Suprapubic skin (tissue), 4 donors: ENCODE measurements at regions not wholly inside any gene's neighbourhood (a gene's known extent, or its start where the extent isn't known, plus 50 kb on each side); places are given as distances from the start of the nearest gene placed in this dataset.

Source experiments
- EP300 ChIP-seq: sonication (generic); formaldehyde crosslinking; IDR thresholded peaks from one replicate; pipeline ENCODE4 v1.6.1; 2017; ENCODE audit warnings: antibody characterized with exemption
- POLR2A ChIP-seq, 2 donors: fragments of 450-650 bp; IDR thresholded peaks; one replicate each; pipeline ENCODE4 v1.6.1; 2017; ENCODE audit warnings: antibody characterized with exemption in 2 of 2, mild to moderate bottlenecking in 2 of 2, moderate library complexity in 2 of 2
- POLR2AphosphoS5 ChIP-seq, 3 donors: sonication (generic); formaldehyde crosslinking; IDR thresholded peaks; one replicate each; pipeline ENCODE4 v1.6.1; 2017; ENCODE audit warnings: antibody characterized with exemption in 3 of 3

- TF ChIP-seq POLR2A (IDR thresholded peaks at IDR 0.05) (no peak), EP300 (no peak), POLR2AphosphoS5 (IDR thresholded peaks at IDR 0.05) (no peak)
Measured at GRCh38 chr6:776951-777350, 84.0 kb upstream of the EXOC2 start.
